Keratinocyte (primary cell): ENCODE measurements at regions not wholly inside any gene's neighbourhood (a gene's known extent, or its start where the extent isn't known, plus 50 kb on each side); places are given as distances from the start of the nearest gene placed in this dataset.

Experiments
- CTCF ChIP-seq, 3 experiments: IDR thresholded peaks in 1 of 3; conservative IDR thresholded peaks in 1 of 3; optimal IDR thresholded peaks in 1 of 3; 2 replicates in 2 of 3; 3 replicates in 1 of 3; pipeline versions ENCODE3 to v1.5.1; 2011; ENCODE audit warnings: low read length in 3 of 3, mild to moderate bottlenecking in 3 of 3, moderate library complexity in 2 of 3, control low read depth in 1 of 3, inconsistent platforms in 1 of 3; ENCODE audit not compliant: insufficient read depth in 2 of 3; ENCODE audit errors: extremely low read depth in 1 of 3
- EZH2 ChIP-seq: IDR thresholded peaks from one replicate; pipeline ENCODE4 v1.6.1; 2012; ENCODE audit warnings: inconsistent platforms, mild to moderate bottlenecking, low read length, moderate library complexity

GRCh38 chr11:116325247-116325646, 447.5 kb downstream of the BUD13 start:
- TF ChIP-seq CTCF (optimal IDR thresholded peaks at IDR 0.05 in 1 of 3, IDR thresholded peaks at IDR 0.05 in 1 of 3, conservative IDR thresholded peaks at IDR 0.05 in 1 of 3; ENCODE audit: extremely low read depth in 1 of 3, insufficient read depth in 2 of 3, low read length in 3 of 3) (no peak), EZH2 (no peak)
